Fibroblast of lung (primary cell): ENCODE measurements at regions not wholly inside any gene's neighbourhood (a gene's known extent, or its start where the extent isn't known, plus 50 kb on each side); places are given as distances from the start of the nearest gene placed in this dataset.

Experiments
- CTCF ChIP-seq, 2 donors: IDR thresholded peaks in 1 of 2; conservative IDR thresholded peaks in 1 of 2; 1 replicate in 1 of 2; 2 replicates in 1 of 2; pipeline ENCODE4 v1.5.1; 2011 to 2012; ENCODE audit warnings: low read length in 2 of 2, control low read depth in 1 of 2, inconsistent platforms in 1 of 2, low read depth in 1 of 2, mild to moderate bottlenecking in 1 of 2
- EZH2 ChIP-seq: IDR thresholded peaks from 2 replicates; pipeline ENCODE4 v1.5.1; 2012; ENCODE audit warnings: low read length, control low read depth, mild to moderate bottlenecking; ENCODE audit errors: missing control alignments

GRCh38 chr3:184491011-184491576 is 70.5 kb upstream of the EPHB3 start:
- TF ChIP-seq CTCF (conservative IDR thresholded peaks at IDR 0.05 in 1 of 2, IDR thresholded peaks at IDR 0.05 in 1 of 2; ENCODE audit: low read depth in 1 of 2, low read length in 2 of 2) (no peak), EZH2 (no peak)
